ENCODE measurements at regions not wholly inside any gene's neighbourhood (a gene's known extent, or its start where the extent isn't known, plus 50 kb on each side); places are given as distances from the start of the nearest gene placed in this dataset.
A peak's percentile ranks its signal among the peaks of the same experiment; 100 is the strongest.

GRCh38 chr12:78797196-78797931 lies 67.2 kb upstream of the SYT1 start:
- H3K9me2 ChIP-seq: no peaks in the 10 kb centered on the region
- H2AFZ ChIP-seq (ENCODE audit: low read depth): no peak overlapping the region
- H3K79me2 ChIP-seq (ENCODE audit: insufficient read depth): no peaks in the 10 kb centered on the region
- no peak overlapping the region for H3K9ac ChIP-seq
- no peaks in the 10 kb centered on the region for H3K27me3 ChIP-seq (ENCODE audit: insufficient read depth)
- H3F3A ChIP-seq (replicated peaks; ENCODE audit: insufficient read depth): no peaks in the 10 kb centered on the region
- H3K4me3 ChIP-seq (ENCODE audit: low read depth in 2 of 2, low read length in 1 of 2): no peak overlapping the region
- H3K36me3 ChIP-seq (replicated peaks in 1 of 2; ENCODE audit: control insufficient read depth in 1 of 2, insufficient read depth in 2 of 2, low read length in 1 of 2): no peaks in the 10 kb centered on the region
- ChIA-PET POLR2A (no interaction called here), CTCF (no interaction called here)
- 94% methylated on average over 2 of the region's 2 CpGs for WGBS (ENCODE audit: low lambda C conversion rate)
- no peaks in the 10 kb centered on the region for H4K20me1 ChIP-seq (ENCODE audit: insufficient read depth)
- TF ChIP-seq FOSL2 (IDR thresholded peaks at IDR 0.05; ENCODE audit: borderline replicate concordance, low read depth) (no peak), RXRA (IDR thresholded peaks at IDR 0.05; ENCODE audit: borderline replicate concordance, low read depth) (no peak), JUND (IDR thresholded peaks at IDR 0.05) (no peak), USF2 (IDR thresholded peaks at IDR 0.05; ENCODE audit: borderline replicate concordance, low read depth, low read length) (no peak), PBX3 (IDR thresholded peaks at IDR 0.05) (no peak)
- no peak for DNase-seq
- H3K9me3 ChIP-seq: no peaks in the 10 kb centered on the region
- no peak overlapping the region for H3K4me2 ChIP-seq
- no peak overlapping the region for H3K27ac ChIP-seq (ENCODE audit: low read depth in 2 of 2, low read length in 1 of 2)
- no peaks in the 10 kb centered on the region for H3K4me1 ChIP-seq (ENCODE audit: control insufficient read depth in 1 of 2, insufficient read depth in 2 of 2, low read depth in 1 of 2, low read length in 1 of 2)

- DNase-seq: no peak
- Histone ChIP-seq H3K9me2 (no peaks in the 10 kb centered on the region), H3K36me3 (replicated peaks in 1 of 2; ENCODE audit: control insufficient read depth in 1 of 2, insufficient read depth in 2 of 2, low read length in 1 of 2) (no peaks in the 10 kb centered on the region), H3K4me3 (ENCODE audit: low read depth in 2 of 2, low read length in 1 of 2) (no peak overlapping the region), H2AFZ (ENCODE audit: low read depth) (no peak overlapping the region), H3K4me2 (no peak overlapping the region), H4K20me1 (ENCODE audit: insufficient read depth) (no peaks in the 10 kb centered on the region), H3K4me1 (ENCODE audit: control insufficient read depth in 1 of 2, insufficient read depth in 2 of 2, low read depth in 1 of 2, low read length in 1 of 2) (peaks cover 2 to 4% of the 10 kb centered on the region in 2 experiments; a peak in 1 of 4 replicates), H3K27me3 (ENCODE audit: insufficient read depth) (no peaks in the 10 kb centered on the region), H3K9ac (no peak overlapping the region), H3F3A (replicated peaks; ENCODE audit: insufficient read depth) (peaks cover 8% of the 10 kb centered on the region), H3K9me3 (no peaks in the 10 kb centered on the region), H3K79me2 (ENCODE audit: insufficient read depth) (no peaks in the 10 kb centered on the region), H3K27ac (ENCODE audit: low read depth in 2 of 2, low read length in 1 of 2) (no peak overlapping the region)
- ChIA-PET POLR2A (no interaction called here), CTCF (interaction anchor here (1.2 kb wide), 1 partner anchor 29 kb away, joined by 3 read pairs; no protein-coding TSS in a partner anchor)
- WGBS (ENCODE audit: low lambda C conversion rate): 100% methylated on average over 1 of the region's 1 CpG
- TF ChIP-seq CHD2 (IDR thresholded peaks at IDR 0.05; ENCODE audit: low read length, partially characterized antibody): no peak
- no peak for TF ChIP-seq EP300 (IDR thresholded peaks at IDR 0.05; ENCODE audit: borderline replicate concordance in 1 of 2, low read depth in 1 of 2, low read length in 1 of 2)
Measured at GRCh38 chr12:78799649-78800048, 64.9 kb upstream of the SYT1 start.

- H2AFZ ChIP-seq (ENCODE audit: low read depth): peak overlapping the region; percentile 71; the same call in 1 of the 2 replicates
- peaks cover 8% of the 10 kb centered on the region for H3F3A ChIP-seq (replicated peaks; ENCODE audit: insufficient read depth)
- no peaks in the 10 kb centered on the region for H3K27me3 ChIP-seq (ENCODE audit: insufficient read depth)
- 25% methylated on average over 3 of the region's 3 CpGs for WGBS (ENCODE audit: low lambda C conversion rate)
- H3K27ac ChIP-seq (ENCODE audit: low read depth in 2 of 2, low read length in 1 of 2): peak overlapping the region; percentile 60 to 83; a peak in 3 of 4 replicates
- H3K9me3 ChIP-seq: no peaks in the 10 kb centered on the region
- H3K9ac ChIP-seq: no peak overlapping the region
- no peaks in the 10 kb centered on the region for H3K79me2 ChIP-seq (ENCODE audit: insufficient read depth)
- peak overlapping the region; percentile 44 for H3K4me2 ChIP-seq
- H3K9me2 ChIP-seq: no peaks in the 10 kb centered on the region
- peaks cover 2 to 4% of the 10 kb centered on the region in 2 experiments; a peak in 2 of 4 replicates for H3K4me1 ChIP-seq (ENCODE audit: control insufficient read depth in 1 of 2, insufficient read depth in 2 of 2, low read depth in 1 of 2, low read length in 1 of 2)
- DNase-seq: peak; percentile 19
- POLR2A ChIA-PET: no interaction called here
- CTCF ChIA-PET: no interaction called here
- no peaks in the 10 kb centered on the region for H4K20me1 ChIP-seq (ENCODE audit: insufficient read depth)
- H3K4me3 ChIP-seq (ENCODE audit: low read depth in 2 of 2, low read length in 1 of 2): peak overlapping the region in 1 of 2 experiments; percentile 32; a peak in 3 of 4 replicates
- H3K36me3 ChIP-seq (replicated peaks in 1 of 2; ENCODE audit: control insufficient read depth in 1 of 2, insufficient read depth in 2 of 2, low read length in 1 of 2): no peaks in the 10 kb centered on the region
- TF ChIP-seq USF1 (IDR thresholded peaks at IDR 0.05; ENCODE audit: borderline replicate concordance, low read depth) (0 out of 2 replicates have a peak, but pooled peaks have one; percentile 19), TEAD4 (IDR thresholded peaks at IDR 0.05; ENCODE audit: borderline replicate concordance, insufficient read depth) (peak; percentile 79; the same call in 1 of the 2 replicates), RXRA (IDR thresholded peaks at IDR 0.05; ENCODE audit: borderline replicate concordance, low read depth) (peak; percentile 59; the same call in 1 of the 2 replicates), REST (IDR thresholded peaks at IDR 0.05; ENCODE audit: low read depth, low read length) (peak; percentile 32; the same call in 1 of the 2 replicates), YY1 (IDR thresholded peaks at IDR 0.05; ENCODE audit: low read depth) (no peak)
Measured at GRCh38 chr12:78802593-78802992, 62.0 kb upstream of the SYT1 start.
